ENCODE measurements at regions not wholly inside any gene's neighbourhood (a gene's known extent, or its start where the extent isn't known, plus 50 kb on each side); places are given as distances from the start of the nearest gene placed in this dataset.

DNA sequence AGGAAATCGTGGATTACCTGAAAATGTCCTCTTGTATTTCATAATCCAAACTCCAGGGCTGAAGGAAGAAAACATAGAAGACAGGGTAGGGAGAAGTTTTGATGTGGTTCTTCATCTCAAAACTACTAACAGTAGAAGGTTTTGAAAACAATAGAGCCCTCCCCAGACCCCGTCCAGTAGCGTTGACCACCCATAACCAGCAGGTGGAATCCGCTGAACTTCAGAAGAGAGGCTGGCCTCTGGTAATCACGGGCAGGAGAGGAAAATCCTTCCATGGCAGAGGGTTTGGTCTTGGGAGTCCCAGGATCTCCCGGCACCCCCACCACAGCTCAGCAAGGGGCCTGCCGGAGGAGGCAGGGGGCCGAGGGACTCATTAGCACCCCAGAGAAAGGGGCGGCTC, 333.4 kb upstream of the RNF32 start:
- no peak for TF ChIP-seq POLR2A (IDR thresholded peaks at IDR 0.05; ENCODE audit: low read depth, low read length)
- no peak for TF ChIP-seq POLR2AphosphoS5 (IDR thresholded peaks at IDR 0.05; ENCODE audit: low read depth, low read length)
- TF ChIP-seq TAF1 (IDR thresholded peaks at IDR 0.05; ENCODE audit: borderline replicate concordance, low read depth, low read length), result no peak

Data from GM12892 (cell line).